A549 (cell line): ENCODE measurements at regions not wholly inside any gene's neighbourhood (a gene's known extent, or its start where the extent isn't known, plus 50 kb on each side); places are given as distances from the start of the nearest gene placed in this dataset.

ENCODE experiments used
- ATAC-seq, 2 experiments: fragments of 200-7000 bp in 1 of 2; fragments of >200 bp in 1 of 2; cut with Nextera tagmentation in 1 of 2; cut with Tn5 transposase in 1 of 2; 3 replicates each; pipeline versions ENCODE4 v1.8.0 to v1.9.1; 2018 to 2020; ENCODE audit warnings: mild to moderate bottlenecking in 1 of 2, moderate library complexity in 1 of 2
- CTCF ChIA-PET: fragments of 300-600 bp; sonication (Branson Sonifier 250); formaldehyde crosslinking; extraction: SDS; loops from one replicate; lab custom pipeline; 2021; ENCODE audit warnings: antibody characterized with exemption, inconsistent platforms; lab: Yijun Ruan, JAX
- POLR2A ChIA-PET: fragments of 350-600 bp; formaldehyde crosslinking; extraction: SDS; loops from one replicate; lab custom pipeline; 2021; ENCODE audit warnings: antibody characterized with exemption, inconsistent platforms; lab: Yijun Ruan, JAX
- DNase-seq, 2 experiments: peaks; one replicate each; pipeline versions ENCODE4 v3.0.0 to v3.0.0-alpha.2; 2011 to 2016; ENCODE audit warnings: low read depth in 1 of 2, low spot score in 1 of 2
- FAIRE-seq: peaks from 2 replicates; lab custom pipeline; 2011; peaks lifted over from hg19 to GRCh38; lab: Jason Lieb, UNC
- H3K27ac ChIP-seq, 2 experiments: fragments of >200 bp; sonication (Bioruptor Twin); formaldehyde crosslinking; 3 replicates each; pipeline ENCODE4 v1.5.1; 2016 to 2017
- H3K4me1 ChIP-seq: fragments of >200 bp; sonication (Bioruptor Twin); formaldehyde crosslinking; 3 replicates; pipeline ENCODE4 v1.6.1; 2016
- H3K4me2 ChIP-seq: fragments of >200 bp; sonication (Bioruptor Twin); formaldehyde crosslinking; 3 replicates; pipeline ENCODE4 v1.6.1; 2016
- H3K4me3 ChIP-seq: fragments of >200 bp; sonication (Bioruptor Twin); formaldehyde crosslinking; 3 replicates; pipeline ENCODE4 v1.5.1; 2016
- H3K9me3 ChIP-seq: fragments of >200 bp; sonication (Bioruptor Twin); formaldehyde crosslinking; 3 replicates; pipeline ENCODE4 v1.6.1; 2016
- BHLHE40 ChIP-seq: IDR thresholded peaks from 2 replicates; pipeline ENCODE4 v1.6.1; 2012; ENCODE audit warnings: low read depth, low read length, inconsistent platforms
- CBX2 ChIP-seq: fragments of 200-600 bp; sonication (generic); IDR thresholded peaks from 2 replicates; pipeline ENCODE4 v1.6.1; 2016; ENCODE audit warnings: low read depth, mild to moderate bottlenecking, borderline replicate concordance
- CHD2 ChIP-seq: fragments of 150-350 bp; IDR thresholded peaks from 2 replicates; pipeline ENCODE4 v1.6.1; 2014; ENCODE audit warnings: low read length; ENCODE audit not compliant: partially characterized antibody
- CHD4 ChIP-seq: fragments of 200-600 bp; sonication (generic); IDR thresholded peaks from 2 replicates; pipeline ENCODE4 v1.6.1; 2016; ENCODE audit warnings: antibody characterized with exemption, mild to moderate bottlenecking, borderline replicate concordance
- EP300 ChIP-seq, 2 experiments: fragments of >200 bp; sonication (Bioruptor Twin); formaldehyde crosslinking; IDR thresholded peaks; 2 replicates in 1 of 2; 3 replicates in 1 of 2; pipeline ENCODE4 v1.6.1; 2016 to 2017
- FOSL2 ChIP-seq, 2 experiments: fragments of 450-650 bp in 1 of 2; fragments of >200 bp in 1 of 2; sonication (Bioruptor Twin) in 1 of 2; formaldehyde crosslinking; IDR thresholded peaks; 2 replicates each; pipeline versions ENCODE4 v1.5.0 to v1.6.1; 2016 to 2020; ENCODE audit warnings: mild to moderate bottlenecking in 1 of 2, moderate library complexity in 1 of 2
- GATA3 ChIP-seq: IDR thresholded peaks from 2 replicates; pipeline ENCODE4 v1.6.1; 2012; ENCODE audit warnings: borderline replicate concordance
- HDAC2 ChIP-seq: fragments of 200-600 bp; sonication (generic); IDR thresholded peaks from 2 replicates; pipeline ENCODE4 v1.6.1; 2016
- HOXA7 ChIP-seq: fragments of 250-450 bp; sonication (Bioruptor Pico); IDR thresholded peaks from 2 replicates; pipeline ENCODE4 v1.5.0; 2020; ENCODE audit warnings: mild to moderate bottlenecking, moderate library complexity
- HOXB5 ChIP-seq: fragments of 250-450 bp; sonication (Bioruptor Pico); IDR thresholded peaks from 2 replicates; pipeline ENCODE4 v1.5.0; 2020; ENCODE audit warnings: mild to moderate bottlenecking, moderate library complexity
- KDM5A ChIP-seq: fragments of 200-600 bp; sonication (generic); IDR thresholded peaks from 2 replicates; pipeline ENCODE4 v1.6.1; 2016; ENCODE audit warnings: antibody characterized with exemption, mild to moderate bottlenecking
- MYC ChIP-seq: IDR thresholded peaks from 2 replicates; pipeline ENCODE4 v1.6.1; 2012; ENCODE audit warnings: mild to moderate bottlenecking, inconsistent platforms, low read length, improper control_type of control experiment, borderline replicate concordance
- POLR2A ChIP-seq: IDR thresholded peaks from 2 replicates; pipeline ENCODE4 v1.6.1; 2012; ENCODE audit warnings: mild to moderate bottlenecking, low read length
- POLR2AphosphoS2 ChIP-seq: conservative IDR thresholded peaks from 2 replicates; pipeline ENCODE4 v1.6.1; 2012; ENCODE audit warnings: low read length, improper control_type of control experiment, inconsistent platforms
- RNF2 ChIP-seq: fragments of 200-600 bp; sonication (generic); IDR thresholded peaks from 2 replicates; pipeline ENCODE4 v1.6.1; 2016; ENCODE audit warnings: low read depth, mild to moderate bottlenecking, antibody characterized with exemption, moderate library complexity, borderline replicate concordance
- SREBF2 ChIP-seq: fragments of 450-650 bp; IDR thresholded peaks from 2 replicates; pipeline ENCODE4 v1.6.1; 2014; ENCODE audit warnings: mild to moderate bottlenecking, moderate library complexity
- WGBS: methylation state at CpG from one replicate; pipeline ENCODE4 v1.1.6; 2017; ENCODE audit errors: missing lambda C conversion rate; 5-methylcytosine and 5-hydroxymethylcytosine counted together
- TF ChIP-seq, protein P1 (sequence below): fragments of >200 bp; sonication (Bioruptor Twin); formaldehyde crosslinking; IDR thresholded peaks from 3 replicates; pipeline ENCODE4 v1.5.1; 2016
- TF ChIP-seq, protein P2 (sequence below): IDR thresholded peaks from 2 replicates; pipeline ENCODE4 v1.6.1; 2012
- TF ChIP-seq, protein P3 (sequence below): fragments of 450-650 bp; IDR thresholded peaks from 2 replicates; pipeline ENCODE4 v1.6.1; 2014; ENCODE audit warnings: antibody characterized with exemption
- TF ChIP-seq, protein P4 (sequence below): fragments of 200-600 bp; sonication (generic); IDR thresholded peaks from 2 replicates; pipeline ENCODE4 v1.6.1; 2016; ENCODE audit warnings: antibody characterized with exemption, mild to moderate bottlenecking, moderate library complexity

DNA sequence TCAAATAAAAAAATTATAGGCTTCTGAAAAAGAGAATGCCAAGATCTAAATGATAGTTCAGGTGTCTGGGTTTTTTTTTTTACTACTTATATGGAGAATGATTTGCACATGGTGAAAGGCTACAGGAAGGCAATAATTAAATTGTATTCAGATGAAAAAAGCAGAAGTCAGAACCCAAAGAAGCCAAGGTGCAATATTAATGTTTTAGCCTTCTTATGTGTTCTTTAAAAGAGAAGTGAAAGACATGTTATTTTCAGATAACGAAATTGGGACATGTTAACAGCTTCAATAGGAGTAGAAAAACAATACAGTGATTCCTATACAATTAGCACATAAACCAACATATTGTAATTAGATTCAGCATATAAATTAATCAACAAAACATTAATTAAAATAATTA is 452.9 kb upstream of the PRMT6 start:
- Histone ChIP-seq H3K27ac (no peak overlapping the region), H3K4me1 (no peaks in the 10 kb centered on the region), H3K9me3 (no peaks in the 10 kb centered on the region), H3K4me2 (no peak overlapping the region), H3K4me3 (no peak overlapping the region)
- FAIRE-seq (no peak), DNase-seq (no peak), ATAC-seq (no peak)
- POLR2A ChIA-PET: no interaction called here
- CTCF ChIA-PET: no interaction called here
- 0% methylated on average over 1 of the region's 1 CpG for WGBS
- TF ChIP-seq HOXB5 (no peak), KDM5A (no peak), GATA3 (no peak), EP300 (IDR thresholded peaks at IDR 0.05) (no peak), BHLHE40 (no peak), POLR2A (no peak), CHD2 (no peak), RNF2 (no peak)
- TF ChIP-seq, protein P1, sequence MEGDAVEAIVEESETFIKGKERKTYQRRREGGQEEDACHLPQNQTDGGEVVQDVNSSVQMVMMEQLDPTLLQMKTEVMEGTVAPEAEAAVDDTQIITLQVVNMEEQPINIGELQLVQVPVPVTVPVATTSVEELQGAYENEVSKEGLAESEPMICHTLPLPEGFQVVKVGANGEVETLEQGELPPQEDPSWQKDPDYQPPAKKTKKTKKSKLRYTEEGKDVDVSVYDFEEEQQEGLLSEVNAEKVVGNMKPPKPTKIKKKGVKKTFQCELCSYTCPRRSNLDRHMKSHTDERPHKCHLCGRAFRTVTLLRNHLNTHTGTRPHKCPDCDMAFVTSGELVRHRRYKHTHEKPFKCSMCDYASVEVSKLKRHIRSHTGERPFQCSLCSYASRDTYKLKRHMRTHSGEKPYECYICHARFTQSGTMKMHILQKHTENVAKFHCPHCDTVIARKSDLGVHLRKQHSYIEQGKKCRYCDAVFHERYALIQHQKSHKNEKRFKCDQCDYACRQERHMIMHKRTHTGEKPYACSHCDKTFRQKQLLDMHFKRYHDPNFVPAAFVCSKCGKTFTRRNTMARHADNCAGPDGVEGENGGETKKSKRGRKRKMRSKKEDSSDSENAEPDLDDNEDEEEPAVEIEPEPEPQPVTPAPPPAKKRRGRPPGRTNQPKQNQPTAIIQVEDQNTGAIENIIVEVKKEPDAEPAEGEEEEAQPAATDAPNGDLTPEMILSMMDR: no peak
- TF ChIP-seq, protein P2, sequence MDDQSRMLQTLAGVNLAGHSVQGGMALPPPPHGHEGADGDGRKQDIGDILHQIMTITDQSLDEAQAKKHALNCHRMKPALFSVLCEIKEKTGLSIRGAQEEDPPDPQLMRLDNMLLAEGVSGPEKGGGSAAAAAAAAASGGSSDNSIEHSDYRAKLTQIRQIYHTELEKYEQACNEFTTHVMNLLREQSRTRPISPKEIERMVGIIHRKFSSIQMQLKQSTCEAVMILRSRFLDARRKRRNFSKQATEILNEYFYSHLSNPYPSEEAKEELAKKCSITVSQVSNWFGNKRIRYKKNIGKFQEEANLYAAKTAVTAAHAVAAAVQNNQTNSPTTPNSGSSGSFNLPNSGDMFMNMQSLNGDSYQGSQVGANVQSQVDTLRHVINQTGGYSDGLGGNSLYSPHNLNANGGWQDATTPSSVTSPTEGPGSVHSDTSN: no peak

DNA sequence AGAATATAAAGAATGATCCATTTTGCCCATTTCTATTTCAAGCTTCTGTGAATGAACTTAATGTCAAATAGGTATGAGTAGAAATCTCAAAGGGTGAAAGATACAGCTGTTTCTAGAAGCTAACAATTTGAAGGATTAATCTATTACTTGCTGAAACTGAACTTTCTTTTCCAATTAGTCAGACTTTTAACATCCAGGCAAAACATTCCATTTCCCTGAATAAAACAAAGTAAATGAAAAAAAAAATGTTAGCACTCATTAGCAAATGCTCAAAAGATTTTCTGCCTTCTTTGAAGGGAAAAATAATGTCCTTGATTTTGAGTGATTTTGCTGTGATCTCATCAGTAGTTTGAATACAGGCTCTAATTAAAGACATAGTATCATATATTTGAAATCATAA is 447.6 kb upstream of the PRMT6 start:
- FAIRE-seq (no peak), DNase-seq (no peak), ATAC-seq (no peak)
- Histone ChIP-seq H3K4me1 (no peaks in the 10 kb centered on the region), H3K9me3 (no peaks in the 10 kb centered on the region), H3K4me3 (no peak overlapping the region), H3K27ac (no peak overlapping the region), H3K4me2 (no peak overlapping the region)
- POLR2A ChIA-PET: no interaction called here
- CTCF ChIA-PET: no interaction called here
- TF ChIP-seq MYC: no peak
- TF ChIP-seq, protein P3, sequence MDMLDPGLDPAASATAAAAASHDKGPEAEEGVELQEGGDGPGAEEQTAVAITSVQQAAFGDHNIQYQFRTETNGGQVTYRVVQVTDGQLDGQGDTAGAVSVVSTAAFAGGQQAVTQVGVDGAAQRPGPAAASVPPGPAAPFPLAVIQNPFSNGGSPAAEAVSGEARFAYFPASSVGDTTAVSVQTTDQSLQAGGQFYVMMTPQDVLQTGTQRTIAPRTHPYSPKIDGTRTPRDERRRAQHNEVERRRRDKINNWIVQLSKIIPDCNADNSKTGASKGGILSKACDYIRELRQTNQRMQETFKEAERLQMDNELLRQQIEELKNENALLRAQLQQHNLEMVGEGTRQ: no peak
- TF ChIP-seq FOSL2 (IDR thresholded peaks at IDR 0.05): no peak
- TF ChIP-seq FOSL2 (CRISPR knock-in tag; IDR thresholded peaks at IDR 0.05): no peak
- TF ChIP-seq HDAC2: no peak
- TF ChIP-seq SREBF2: no peak
- no peak for TF ChIP-seq HOXB5
- no peak for TF ChIP-seq POLR2AphosphoS2
- no peak for TF ChIP-seq CBX2
- TF ChIP-seq CHD4: no peak
- TF ChIP-seq, protein P4, sequence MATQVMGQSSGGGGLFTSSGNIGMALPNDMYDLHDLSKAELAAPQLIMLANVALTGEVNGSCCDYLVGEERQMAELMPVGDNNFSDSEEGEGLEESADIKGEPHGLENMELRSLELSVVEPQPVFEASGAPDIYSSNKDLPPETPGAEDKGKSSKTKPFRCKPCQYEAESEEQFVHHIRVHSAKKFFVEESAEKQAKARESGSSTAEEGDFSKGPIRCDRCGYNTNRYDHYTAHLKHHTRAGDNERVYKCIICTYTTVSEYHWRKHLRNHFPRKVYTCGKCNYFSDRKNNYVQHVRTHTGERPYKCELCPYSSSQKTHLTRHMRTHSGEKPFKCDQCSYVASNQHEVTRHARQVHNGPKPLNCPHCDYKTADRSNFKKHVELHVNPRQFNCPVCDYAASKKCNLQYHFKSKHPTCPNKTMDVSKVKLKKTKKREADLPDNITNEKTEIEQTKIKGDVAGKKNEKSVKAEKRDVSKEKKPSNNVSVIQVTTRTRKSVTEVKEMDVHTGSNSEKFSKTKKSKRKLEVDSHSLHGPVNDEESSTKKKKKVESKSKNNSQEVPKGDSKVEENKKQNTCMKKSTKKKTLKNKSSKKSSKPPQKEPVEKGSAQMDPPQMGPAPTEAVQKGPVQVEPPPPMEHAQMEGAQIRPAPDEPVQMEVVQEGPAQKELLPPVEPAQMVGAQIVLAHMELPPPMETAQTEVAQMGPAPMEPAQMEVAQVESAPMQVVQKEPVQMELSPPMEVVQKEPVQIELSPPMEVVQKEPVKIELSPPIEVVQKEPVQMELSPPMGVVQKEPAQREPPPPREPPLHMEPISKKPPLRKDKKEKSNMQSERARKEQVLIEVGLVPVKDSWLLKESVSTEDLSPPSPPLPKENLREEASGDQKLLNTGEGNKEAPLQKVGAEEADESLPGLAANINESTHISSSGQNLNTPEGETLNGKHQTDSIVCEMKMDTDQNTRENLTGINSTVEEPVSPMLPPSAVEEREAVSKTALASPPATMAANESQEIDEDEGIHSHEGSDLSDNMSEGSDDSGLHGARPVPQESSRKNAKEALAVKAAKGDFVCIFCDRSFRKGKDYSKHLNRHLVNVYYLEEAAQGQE: no peak
- TF ChIP-seq, protein P1: no peak
- TF ChIP-seq HOXA7 (CRISPR knock-in tag): no peak
